ENCODE measurements at regions not wholly inside any gene's neighbourhood (a gene's known extent, or its start where the extent isn't known, plus 50 kb on each side); places are given as distances from the start of the nearest gene placed in this dataset.
A peak's percentile ranks its signal among the peaks of the same experiment; 100 is the strongest.

DNA sequence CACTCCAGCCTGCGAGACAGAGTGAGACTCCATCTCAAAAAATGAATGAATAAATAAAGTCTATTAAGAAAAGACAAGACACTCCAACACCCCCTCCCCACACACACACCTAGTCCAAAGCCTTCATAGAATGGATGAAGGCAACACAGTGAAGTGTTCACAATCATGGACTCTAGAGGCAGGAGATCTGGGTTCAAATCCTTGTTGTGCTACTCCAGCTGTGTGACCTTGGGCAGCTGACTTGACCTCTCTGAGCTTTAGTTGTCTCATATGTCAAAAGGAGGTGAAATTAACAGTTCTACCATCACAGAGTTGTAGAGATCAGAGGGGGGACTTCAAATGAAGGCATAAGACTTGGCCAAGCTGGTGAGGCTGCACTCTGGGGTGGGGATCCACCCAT, 95.8 kb upstream of the MAP1LC3B2 start:
- DNase-seq, result no peak

DNA sequence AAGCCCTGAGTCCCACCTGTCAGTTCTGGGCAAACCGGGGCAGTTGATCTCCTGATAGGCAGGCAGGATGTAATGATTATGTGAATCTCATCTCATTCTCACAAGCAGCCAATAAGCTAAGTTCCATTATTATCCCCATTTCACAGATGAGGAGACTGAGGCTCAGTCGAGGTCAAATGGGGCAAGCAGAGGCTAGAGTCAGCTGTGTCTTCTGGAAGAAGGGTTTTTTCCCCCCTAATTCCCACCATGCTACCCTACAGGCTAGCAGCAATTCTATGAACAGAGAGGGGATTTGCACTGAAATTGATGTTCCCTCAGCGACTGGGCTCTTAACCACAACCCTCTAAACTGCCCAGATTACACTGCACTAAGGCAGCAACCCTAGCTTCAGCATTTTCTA, 93.8 kb upstream of the MAP1LC3B2 start:
- no peak for DNase-seq

DNA sequence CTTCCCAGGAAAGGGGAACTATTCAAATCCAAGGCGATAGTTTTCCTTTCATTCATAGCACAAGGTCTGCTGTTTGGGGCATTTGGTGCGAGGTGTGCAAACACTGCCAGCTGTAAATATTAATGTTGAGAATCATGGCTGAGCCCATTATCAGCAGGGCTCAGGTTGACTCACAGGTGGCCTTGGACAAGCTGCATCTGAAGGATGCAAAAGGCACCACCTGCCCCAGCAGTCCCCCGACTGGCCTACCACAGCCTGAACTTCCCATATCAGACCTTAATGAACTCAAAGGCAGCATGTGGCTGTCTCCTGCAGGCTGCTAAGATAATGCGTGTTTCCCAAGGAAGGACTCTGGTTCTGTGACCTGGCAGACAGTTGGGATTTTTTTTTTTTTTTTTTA, 93.3 kb upstream of the MAP1LC3B2 start:
- no peak for DNase-seq

DNA sequence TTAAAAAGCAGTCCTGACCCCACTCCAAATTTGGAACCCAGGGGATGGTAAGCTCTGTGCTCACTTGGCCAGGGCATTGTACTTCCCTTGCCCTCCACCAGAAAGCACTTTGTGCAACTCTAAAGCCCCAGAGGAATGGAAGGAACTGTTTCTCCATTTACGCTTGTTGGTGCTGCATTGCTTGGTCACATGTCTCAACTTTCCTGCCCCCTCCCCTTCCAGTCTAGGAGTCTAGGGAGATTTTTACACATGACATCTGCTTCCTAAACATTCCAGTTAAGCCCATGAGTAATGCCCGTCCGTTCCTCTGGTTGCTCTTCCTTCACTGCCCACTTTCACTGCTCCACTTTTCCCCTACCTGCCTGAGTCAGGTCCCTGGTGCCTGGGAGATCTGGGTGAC, 92.6 kb upstream of the MAP1LC3B2 start:
- DNase-seq, result peak; percentile 11

DNA sequence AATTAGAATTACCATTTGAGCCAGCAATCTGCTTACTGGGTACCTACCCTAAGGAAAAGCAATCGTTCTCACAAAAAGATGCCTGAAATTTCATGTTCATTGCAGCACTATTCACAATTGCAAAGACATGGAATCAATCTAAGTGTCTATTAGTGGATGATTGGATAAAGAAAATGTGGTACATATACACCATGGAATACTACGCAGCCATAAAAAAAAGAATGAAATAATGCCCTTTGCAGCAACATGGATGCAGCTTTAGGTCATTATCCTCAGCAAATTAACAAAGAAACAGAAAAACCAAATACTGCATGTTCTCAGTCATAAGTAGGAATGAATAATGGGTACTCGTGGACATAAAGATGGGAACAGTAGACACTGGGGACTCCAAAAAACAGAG, 89.8 kb upstream of the MAP1LC3B2 start:
- DNase-seq, result no peak

DNA sequence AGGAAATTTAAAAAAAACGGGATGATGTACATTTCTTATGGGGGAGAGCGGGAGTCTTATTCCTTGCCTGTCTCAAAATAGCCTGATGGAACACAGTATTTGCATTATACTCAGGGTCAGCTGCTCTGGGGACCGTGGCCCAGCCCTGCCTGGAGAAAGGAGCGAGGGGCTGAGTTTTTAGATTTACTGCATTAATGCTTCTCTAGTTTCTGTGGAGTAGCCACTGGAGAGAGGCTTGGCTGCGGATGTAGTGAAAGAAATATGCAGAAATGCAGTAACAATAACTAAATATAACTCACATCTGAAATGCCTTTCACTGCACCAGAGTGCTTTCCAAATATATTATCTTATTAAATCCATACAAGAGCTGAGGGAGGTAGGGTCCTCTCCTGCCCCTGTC, 87.6 kb upstream of the MAP1LC3B2 start:
- DNase-seq, result no peak

DNA sequence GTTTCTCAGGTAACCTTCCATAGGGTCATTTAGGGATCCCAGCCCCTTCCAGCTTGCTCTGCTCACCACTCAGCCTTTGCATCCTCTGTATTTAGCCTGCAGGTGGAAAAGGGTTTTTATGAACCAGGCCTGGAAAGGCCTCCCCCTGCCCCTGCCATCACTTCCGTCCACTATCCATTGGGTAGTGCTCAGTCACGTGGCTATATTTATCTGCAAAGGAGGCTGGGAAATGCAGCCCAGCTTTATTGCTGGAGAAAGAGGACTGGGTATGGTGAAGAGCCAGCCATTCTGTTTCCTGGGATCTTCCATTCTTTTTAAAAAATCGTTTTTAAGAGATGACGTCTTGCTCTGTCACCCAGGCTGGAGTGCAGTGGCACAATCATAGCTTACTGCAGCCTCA, 87.0 kb upstream of the MAP1LC3B2 start:
- no peak for DNase-seq

DNA sequence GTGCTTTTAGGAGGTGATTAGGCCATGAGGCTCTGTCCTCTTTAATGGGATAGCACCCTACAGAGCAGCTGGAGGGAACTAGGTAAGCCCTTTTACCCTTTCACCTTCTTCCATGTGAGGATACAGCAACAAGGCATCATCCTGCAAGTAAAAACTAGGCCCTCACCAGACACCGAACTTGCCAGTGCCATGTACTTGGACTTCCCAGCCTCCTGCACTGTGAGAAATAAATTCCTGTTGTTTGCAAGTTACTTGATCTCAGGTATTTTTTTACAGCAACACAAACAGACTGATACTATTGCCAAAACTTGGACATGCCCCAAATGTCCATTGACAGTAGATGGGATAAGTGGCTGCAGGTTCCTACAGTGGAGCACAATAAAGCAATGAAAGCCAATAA, 85.8 kb upstream of the MAP1LC3B2 start:
- DNase-seq, result no peak

DNA sequence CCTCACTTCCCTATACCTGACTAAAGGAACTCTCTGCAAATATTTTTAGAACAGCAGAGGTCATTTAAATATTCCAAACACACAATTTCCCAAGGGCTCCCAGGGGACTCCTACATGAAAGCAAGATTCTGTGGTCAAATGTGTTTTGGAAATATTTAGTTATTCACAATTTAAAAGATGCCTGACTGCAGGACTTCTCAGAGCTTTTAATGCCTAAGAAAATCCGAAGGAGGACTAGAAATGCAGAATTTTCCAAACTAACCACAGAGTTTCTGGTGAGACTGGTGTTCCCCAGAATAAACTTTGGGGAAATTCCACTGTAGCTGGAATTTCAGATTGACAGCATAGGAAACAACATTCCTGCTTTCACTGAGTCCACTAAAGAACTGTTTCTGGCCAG, 84.8 kb upstream of the MAP1LC3B2 start:
- DNase-seq, result no peak

DNA sequence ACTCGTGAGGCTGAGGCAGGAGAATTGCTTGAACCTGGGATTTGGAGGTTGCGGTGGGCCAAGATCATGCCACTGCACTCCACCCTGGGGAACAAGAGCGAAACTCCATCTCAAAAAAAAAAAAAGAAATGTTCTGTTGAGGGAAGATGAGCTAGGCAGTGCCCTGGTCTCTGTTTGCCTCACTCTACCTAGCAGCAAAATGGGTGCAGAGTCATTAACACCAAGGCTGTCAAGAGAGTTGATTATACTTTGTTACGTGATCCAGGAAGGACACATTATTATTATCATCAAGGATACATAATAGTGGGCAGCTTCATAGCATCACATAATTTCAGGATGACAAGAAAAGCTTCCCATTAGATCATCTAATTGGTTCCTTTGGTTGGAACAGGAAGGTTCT, 84.3 kb upstream of the MAP1LC3B2 start:
- DNase-seq, result no peak

DNA sequence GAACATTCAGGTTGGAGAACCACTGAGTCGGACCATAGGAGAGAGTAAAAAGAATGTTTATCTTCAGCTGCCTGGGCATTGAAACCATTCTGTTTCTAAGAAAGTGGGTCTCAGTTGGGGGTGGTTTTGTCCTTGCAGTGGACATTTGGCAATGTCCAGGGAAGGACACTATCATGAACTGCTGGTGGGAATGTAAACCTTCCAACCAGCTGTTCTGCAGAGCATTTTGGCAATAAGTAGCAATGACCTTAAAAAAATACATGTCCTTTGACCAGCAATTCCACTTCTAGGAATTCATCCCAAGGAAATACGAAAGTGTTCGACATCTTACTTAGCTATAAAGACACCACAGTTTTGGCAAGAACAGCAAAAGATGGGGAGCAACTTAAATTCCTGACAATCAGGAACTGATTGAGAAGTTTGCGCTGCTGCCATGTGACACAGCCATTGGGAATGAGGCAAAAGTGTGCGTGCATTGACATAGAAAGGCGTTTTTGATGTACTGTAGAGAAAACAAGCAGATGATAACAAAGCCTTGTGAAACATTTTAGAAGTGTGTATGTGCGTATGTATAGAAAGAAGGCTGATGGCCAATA, 82.9 kb upstream of the MAP1LC3B2 start:
- no peak for DNase-seq

DNA sequence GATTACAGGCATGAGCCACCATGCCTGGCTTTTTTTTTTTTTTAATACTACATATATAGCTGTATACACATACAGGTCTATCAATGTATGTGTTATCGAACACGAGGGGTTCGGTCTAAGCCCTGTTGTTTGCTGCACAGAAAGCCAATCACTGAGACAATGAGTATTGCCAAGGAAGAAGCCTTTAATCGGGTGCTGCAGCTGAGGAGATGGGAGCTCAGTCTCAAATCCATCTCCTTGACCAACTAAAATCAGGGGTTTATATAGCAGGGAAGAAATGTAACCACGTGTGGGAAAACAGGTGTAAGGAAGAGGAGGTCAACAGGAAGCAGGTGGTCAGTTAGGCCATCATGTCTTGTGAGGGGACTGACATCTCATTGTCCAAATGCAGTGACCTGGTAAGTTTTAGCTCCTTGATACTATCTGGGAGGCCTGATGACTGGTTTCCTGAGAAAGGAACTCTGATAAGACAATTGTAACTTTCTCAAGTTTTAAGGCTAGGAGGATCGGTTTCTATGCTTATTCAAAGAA, 80.9 kb upstream of the MAP1LC3B2 start:
- no peak for DNase-seq

DNA sequence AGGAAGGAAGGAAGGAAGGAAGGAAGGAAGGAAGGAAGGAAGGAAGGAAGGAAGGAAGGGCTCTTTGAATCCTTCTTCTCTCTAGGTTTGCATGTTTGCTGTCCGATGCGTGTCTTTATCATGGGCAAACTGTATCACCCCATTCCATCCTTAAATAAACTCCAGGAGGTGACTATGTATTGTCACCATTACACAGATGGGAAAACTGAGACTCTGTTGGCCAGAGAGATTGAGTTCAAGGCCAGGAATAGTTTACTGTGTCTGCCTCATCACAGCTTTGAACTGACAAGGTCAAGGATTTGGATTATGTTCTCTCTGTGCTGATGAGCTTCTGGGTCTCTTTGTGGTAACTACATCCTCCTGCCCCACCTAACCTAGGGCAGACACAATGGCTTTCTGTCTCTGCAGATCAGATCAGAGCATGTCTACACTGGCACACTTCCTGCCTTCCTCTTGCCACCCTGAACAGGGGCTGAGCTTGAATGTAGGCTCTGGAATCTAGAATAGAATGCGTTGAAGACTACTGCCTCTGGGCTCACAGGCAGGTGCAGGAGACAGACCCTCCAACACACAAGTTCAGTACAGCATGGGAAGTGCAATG, 78.9 kb upstream of the MAP1LC3B2 start:
- no peak for DNase-seq

DNA sequence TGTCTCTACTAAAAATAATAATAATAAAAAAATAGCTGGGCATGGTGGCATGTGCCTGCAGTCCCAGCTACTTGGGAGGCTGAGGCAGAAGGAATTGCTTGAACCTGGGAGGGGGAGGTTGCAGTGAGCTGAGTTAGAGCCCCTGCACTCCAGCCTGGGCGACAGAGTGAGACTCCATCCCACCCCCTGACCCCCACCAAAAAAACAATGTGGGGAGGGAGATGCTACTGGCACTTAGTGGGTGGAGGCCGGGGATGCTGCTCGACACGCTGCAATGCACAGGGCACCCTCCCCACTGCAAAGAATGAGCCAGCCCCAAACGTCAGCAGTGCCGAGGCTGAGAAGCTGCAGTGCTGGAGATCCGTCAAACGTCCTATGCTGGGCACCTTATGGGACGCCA, 77.5 kb upstream of the MAP1LC3B2 start:
- no peak for DNase-seq

DNA sequence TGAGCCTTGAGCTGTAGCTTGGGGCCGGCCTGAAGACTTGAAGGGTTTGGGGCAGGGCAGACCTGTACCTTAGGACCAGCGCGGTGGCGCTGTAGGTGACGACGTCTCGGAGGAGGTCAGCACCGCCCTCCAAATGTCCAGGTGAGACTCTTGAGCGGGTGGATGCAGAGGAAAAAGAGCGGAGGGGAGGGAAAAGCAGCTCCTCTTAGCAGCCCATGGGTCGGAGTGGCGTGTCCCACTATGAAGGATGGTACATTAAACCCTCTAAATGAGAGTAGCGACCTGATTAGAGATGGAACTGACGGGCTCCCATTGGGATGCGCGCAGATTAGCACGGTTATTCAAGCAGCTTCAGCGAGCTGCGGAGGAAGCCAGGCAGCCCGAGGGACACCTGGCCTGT, 77.0 kb upstream of the MAP1LC3B2 start:
- DNase-seq, result no peak

DNA sequence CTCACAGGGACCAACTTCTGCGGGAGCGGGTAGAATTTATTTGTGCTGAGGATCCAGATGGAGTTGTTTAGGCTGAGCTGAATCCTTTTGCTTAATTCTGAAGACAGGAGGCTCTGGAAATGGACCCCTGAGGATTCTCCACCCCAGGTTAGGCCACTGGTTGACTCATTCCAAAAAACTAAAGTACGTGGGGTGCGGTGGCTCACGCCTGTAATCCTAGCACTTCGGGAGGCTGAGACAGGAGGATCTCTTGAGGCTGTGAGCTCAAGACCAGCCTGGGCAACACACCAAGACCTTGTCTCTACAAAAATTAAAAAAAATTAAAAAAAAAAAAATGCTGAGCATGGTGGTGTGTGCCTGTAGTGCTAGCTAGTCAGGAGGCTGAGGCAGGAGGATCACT, 76.3 kb upstream of the MAP1LC3B2 start:
- no peak for DNase-seq

DNA sequence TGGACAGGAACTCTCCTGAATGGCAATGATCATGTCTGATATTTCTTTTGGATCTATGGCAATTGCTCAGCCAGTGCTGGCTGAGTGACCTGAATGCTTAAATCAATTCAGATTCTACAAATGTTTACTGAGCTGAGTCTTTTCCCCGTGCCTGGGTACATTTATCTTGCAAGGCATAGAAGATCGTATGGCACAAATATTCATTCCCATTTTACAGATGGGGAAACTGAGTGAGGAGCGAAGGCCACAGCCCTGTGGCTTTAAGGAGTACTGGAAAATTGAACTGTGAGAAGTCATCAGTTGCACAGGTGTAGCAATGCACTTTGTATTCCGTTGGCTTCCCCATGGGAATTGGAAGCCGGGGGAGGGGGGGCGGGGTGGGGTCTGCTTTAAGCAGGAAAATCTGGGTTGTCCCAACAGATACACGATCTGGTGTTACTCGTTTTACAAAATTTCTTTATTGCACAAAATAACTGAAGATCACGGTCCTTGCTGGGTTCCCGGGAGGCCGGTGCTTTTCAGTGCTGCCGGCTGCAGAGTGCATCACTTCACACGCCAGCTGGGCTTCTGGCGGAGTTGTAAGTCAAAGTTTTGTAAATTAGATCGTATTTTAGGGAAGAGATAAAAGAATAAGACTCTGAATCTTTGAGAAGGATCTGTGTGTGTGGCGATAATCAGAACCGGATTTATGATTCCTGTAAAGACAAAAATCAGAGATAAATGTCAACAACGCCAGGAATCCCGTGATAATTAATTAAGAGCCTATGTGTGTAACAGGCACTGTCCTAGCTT, 75.0 kb upstream of the MAP1LC3B2 start:
- no peak for DNase-seq

DNA sequence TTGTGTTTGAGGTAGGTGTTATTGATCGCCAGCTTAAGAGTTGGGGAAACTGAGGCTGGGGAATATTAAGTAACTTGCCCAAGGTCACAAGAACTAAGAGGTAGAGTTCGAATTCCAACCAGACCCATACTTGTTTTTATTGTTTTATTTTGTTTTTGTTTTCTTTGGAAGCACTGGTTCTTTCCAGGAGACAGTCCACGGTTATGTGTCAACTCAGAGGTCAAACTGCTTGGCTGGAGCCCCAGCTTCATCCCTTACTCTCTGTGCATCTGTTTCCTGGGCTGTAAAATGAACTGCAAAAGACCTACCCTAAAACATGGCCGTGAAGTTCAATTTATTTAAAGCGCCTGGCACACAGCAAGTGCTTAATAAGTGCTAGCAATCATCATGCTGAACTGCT, 74.4 kb upstream of the MAP1LC3B2 start:
- DNase-seq, result no peak

DNA sequence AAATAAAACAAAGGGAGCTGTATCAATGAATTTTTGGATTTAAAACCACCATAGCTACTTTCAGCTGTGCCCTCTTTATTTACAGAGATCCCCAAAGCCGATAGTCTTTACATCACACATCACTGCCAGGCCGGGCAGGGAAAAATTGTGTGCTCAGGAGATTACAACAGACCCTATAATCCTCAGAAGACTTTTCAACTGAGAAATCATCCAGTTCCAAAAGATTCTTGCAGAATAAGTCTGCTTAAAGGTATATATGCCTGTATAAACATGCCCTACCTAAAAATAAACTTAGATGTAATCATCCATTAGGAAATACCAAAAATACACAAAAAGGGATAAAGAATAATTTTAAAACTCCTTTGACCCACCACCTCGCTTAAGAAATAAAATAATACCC, 70.1 kb upstream of the MAP1LC3B2 start:
- no peak for DNase-seq

DNA sequence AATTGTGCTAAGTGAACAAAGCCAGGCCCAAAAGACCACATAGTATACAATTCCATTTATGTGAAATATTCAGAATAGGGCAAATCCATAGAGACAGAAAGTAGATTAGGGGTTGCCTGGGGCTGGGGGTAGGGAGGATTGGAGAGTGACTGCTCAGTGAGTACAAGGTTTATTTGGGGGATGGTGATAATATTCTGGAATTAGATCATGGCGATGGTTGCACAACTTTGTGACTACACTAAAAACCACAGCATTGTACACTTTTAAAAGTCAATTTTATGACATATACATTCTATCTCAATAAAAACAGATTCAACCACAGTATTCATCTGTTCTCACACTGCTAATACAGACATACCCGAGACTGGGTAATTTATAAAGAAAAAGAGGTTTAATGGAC, 68.7 kb upstream of the MAP1LC3B2 start:
- DNase-seq, result no peak

DNA sequence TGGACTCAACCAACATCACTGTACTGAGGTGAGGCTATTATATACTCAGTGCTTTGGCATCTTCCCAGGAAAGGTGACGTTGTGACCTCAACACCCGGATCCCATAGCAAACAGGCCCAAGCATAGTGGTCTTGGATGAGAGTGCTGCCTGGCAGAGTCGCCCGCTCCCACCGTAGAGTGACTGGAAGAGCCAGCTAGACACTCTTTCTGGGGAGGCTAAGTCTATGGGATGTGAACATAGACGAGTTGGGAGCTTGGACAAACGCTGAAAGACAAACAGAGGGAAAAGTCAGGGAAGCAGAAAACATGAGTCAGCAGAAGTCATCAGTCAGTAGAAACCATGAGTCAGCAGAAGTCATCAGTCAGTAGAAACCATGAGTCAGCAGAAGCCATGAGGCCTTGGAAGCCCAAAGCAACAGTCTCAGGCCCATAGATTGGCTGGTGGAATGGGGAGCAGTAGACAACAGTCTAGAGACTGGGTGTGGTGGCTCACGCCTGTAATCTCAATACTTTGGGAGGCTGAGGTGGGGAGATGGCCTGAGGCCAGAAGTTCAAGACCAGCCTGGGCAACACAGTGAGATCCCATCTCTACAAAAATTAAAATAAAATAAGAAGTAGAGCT, 66.4 kb upstream of the MAP1LC3B2 start:
- DNase-seq, result peak; percentile 72

DNA sequence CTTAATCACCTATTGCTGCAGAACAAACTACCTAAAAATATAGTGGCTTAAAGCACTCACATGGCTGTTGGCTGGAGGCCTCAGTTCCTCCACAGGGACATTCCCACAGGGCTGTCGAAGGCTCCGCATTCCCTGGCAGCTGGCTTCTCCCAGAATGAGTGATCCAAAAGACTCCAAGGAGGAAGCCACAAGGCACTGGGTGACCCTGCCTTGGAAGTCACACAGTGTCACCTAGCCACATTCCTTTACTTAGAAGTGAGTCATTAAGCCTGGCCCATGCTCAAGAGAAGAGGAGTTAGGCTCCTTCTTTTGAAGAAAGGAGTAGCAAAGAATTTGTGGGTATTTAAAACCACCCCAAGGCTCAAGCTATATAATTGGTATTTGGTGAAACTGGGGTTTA, 63.9 kb upstream of the MAP1LC3B2 start:
- DNase-seq, result no peak

DNA sequence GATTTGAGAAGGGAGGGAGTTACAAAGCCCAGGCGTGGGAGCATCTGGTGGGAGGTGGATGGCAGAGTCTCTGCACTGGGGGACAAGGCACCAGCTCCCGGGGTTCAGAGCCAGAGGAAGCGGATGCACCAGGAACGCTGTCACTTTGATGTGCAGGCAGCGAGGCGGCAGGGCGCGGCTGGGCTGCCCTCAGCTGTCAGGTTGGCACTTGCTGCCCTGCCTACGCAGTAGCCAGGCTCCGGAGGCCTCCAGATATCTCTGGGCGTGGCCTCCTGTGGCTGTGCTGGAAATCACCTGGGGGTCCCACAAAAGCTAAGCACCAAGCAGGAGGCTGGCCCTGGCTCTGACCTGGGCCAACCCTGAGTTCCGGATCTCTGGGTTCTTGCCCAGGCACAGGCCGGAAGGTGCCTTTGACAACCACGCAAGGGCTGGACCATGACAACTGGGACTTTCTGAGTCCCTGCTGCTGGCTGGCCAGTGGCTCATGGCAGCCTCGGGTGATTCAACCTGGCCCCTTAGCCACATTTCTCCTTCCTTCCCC, 62.1 kb upstream of the MAP1LC3B2 start:
- no peak for DNase-seq

DNA sequence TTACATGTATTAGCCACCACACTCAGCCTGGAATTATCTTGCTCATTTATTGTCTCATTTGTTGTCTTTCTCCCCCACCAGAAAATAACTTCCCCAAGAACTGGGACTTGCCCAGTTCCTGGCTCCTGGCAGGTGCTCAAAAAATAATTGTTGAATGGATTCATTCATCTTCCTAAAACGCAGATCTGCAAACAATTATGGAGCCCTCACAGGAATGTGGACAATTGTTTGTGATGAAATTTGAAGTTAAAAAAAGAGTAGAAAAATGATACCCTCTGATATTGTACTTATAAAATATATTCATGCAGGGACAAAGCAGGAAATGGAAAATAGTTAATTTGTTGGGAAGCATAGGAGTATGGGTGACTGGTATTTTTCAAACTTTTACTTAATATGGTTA, 60.7 kb upstream of the MAP1LC3B2 start:
- DNase-seq, result no peak

All from amniotic stem cell (primary cell).